GM18499 (cell line): ENCODE measurements at regions not wholly inside any gene's neighbourhood (a gene's known extent, or its start where the extent isn't known, plus 50 kb on each side); places are given as distances from the start of the nearest gene placed in this dataset.
A peak's percentile ranks its signal among the peaks of the same experiment; 100 is the strongest.

ENCODE experiments used
- ATAC-seq: cut with Tn5 transposase; IDR thresholded peaks from one replicate; pipeline ENCODE4 v1.9.1; 2021; ENCODE audit warnings: moderate number of reproducible peaks; ENCODE audit not compliant: insufficient read depth, unreplicated experiment

DNA sequence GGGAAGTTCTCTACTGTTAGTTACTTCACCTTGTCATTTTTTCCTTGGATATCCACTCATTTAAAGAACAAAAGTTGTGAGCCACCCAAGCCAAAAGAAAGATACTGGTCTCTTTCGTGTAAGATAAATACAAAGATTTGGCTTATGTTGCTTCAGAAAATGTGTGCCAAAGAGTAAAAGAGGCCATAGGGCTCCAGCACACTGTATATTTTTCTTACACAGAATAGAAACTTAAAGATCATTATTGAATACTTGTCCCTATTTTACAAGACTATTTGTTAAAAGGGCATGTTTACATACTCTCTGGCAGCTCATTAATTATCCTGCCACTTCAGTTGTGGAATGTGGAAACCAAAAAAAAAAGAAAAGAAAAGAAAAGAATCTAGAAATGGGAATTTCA lies 284.2 kb upstream of the LRRC7 start:
- ATAC-seq, result no peak

DNA sequence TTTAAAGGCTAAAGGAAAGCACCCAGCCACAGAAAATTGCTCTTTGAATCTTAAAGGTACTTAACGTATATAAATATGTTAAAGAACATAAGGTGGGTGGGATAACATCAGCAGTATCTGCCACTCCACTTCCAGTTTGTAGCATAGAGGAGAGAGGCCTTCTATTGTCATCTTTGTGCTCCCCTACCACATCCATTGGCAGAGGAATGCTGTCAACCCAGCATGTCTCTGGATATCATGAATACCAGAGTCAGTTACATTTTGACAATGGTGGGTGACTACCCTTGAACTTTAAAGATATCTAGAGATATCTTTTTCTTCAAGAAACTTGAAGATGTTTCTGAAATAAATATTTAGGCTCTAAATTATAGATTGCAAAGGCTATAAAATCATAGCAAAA lies 283.2 kb upstream of the LRRC7 start:
- no peak for ATAC-seq

DNA sequence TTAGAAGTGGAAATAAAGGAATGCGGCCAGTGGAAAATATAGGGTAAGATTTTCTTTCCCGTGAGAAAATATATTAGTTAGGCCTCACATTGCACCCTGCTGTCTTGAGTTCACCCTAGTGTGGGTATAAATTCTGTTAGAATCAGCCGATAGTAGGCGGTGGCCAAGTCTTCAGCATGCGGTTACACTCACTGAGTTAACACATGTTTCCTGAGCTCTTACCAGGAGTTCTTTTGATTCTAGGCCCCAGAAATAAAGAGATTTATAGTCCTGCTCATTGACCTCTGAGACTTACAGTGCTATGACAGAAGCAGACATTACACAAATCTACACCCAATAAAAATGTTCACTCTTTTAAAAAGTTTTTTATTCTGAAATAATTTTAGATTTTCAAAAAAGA lies 279.3 kb upstream of the LRRC7 start:
- no peak for ATAC-seq

DNA sequence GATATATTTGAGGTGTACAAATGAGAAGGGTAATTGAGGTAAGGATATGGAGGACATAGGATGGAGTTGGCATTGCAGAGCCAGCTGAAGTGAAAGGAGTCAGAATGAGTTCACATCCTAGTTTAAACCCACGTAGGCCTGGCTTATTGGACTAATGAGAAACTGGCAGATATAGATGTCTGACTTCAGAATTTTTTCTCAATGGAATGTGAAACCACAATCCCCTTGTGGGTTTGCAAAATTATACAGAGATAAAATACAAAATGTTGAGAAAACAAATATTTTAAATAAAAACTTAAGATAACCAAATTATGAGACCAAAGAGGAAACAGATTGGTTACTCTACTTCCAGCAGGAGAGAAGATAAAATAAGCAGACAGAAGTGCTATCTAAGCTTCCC lies 277.4 kb upstream of the LRRC7 start:
- ATAC-seq, result no peak

DNA sequence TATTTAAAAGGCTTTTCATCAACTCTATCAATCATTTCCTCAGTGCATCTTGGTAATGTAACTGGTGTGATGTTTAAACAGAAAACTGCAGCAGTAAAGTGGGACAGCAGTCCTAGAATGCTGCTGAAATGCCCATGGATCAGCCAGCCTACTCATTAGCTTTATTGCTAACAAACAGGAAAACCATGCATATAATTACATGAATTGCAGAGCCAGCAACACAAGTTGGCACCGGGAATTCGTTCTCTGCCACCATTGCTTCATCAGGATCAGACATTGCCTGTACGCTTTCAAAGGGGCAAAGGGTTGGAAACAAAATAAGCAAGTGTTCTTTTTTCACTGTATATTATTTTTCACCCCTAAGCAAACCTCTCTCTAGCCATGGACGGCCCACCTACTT lies 276.2 kb upstream of the LRRC7 start:
- ATAC-seq, result no peak

DNA sequence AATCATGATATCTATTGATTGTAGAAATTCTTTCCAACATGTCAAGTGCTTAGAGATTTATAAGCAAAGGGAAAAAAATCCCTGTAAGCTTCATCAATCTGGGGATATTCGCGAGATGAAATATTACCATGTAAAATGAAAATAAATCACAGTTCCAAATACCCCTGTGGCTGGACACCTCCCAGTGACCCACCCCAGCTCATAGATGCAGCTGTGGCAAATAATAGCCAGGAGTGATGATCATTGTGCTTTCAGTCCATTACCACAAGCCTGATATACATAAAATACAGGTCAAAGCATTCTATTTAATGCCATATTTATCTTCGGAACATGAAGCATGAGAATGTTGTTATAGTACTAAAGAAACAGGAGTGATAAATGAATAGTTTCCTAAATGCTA lies 274.9 kb upstream of the LRRC7 start:
- no peak for ATAC-seq

DNA sequence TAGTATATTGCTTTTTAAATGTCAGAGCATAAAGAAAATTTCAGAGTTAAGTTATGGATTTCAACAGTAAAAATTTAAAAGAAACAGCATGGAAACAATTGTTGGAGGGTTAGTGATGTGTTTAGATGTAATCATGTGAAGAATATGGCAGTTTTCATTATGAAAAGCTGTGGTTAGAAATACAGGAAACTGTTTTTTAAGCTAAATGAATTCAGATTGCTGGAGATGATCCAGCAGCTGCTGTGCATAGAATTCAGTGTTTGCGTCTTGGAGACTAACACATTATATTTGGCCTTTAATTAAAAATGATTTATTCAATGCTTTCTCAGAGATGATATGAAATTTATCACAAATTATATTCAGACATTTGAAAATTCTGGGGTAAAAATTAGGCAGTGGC lies 273.6 kb upstream of the LRRC7 start:
- no peak for ATAC-seq

- ATAC-seq, result no peak
Observed at GRCh38 chr1:69295265-69295664, 272.5 kb upstream of the LRRC7 start.

DNA sequence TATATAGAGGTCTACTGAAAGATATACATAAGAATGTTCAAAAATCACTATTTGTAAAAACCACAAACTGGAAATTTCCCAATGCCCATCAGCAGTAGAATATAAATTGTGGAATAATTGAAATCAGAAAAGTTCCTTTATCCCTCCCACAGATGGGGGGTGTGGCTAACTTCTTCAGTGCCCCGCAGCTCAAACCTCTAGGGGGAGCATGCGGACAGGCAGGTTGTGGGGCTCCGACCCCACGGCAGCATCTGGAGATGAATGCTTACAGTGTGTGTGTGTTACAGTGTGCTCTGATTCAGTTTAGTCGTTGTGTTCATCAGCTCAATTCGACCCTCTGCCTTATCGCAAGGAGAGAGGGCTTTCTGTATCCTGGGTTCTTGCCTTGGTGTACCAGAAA lies 262.1 kb upstream of the LRRC7 start:
- ATAC-seq, result no peak

- no peak for ATAC-seq
Observed at GRCh38 chr1:69312055-69312732, 255.5 kb upstream of the LRRC7 start.

- no peak for ATAC-seq
Observed at GRCh38 chr1:69313118-69313517, 254.6 kb upstream of the LRRC7 start.

DNA sequence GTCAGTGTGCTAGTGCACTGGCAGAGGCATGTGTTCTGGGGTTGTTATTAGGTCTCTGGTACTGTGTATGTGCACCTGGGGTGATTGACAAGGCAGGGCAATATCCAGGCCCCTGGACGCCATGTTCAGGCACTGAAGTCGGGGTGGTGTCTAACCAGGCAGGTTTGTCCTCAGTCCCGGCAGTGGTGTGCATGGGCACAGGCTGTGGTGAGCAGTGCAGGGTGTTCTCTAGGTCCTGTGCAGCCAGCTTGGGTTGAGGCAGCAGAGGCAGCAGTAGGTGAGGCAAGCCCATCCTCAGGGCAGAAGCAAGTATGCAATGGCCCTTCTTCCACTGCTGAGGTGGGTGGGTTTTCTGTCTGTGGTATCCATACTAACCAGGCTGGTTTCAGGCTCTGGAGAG lies 252.3 kb upstream of the LRRC7 start:
- no peak for ATAC-seq

DNA sequence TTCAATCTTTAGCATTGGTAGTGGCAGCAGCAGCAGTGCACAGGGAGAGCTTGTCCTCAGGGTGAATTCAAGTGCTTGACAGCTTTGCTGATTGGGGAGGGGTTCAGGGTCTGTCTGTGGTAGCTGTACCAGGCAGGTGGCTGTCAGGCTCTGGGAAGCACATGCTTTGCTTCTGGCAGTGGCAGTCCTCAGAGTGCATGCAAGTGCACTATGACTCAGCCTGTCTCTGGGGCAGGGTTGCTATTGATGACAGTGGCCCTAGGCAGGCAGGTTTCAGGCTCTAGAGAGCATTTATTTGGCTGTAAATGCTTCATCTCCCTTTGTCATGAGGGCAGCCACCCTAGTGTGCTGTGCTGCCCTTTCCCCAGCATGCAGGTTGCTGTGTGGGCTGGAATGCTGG lies 251.9 kb upstream of the LRRC7 start:
- ATAC-seq, result no peak

GRCh38 chr1:69319287-69319686 lies 248.4 kb upstream of the LRRC7 start:
- no peak for ATAC-seq

DNA sequence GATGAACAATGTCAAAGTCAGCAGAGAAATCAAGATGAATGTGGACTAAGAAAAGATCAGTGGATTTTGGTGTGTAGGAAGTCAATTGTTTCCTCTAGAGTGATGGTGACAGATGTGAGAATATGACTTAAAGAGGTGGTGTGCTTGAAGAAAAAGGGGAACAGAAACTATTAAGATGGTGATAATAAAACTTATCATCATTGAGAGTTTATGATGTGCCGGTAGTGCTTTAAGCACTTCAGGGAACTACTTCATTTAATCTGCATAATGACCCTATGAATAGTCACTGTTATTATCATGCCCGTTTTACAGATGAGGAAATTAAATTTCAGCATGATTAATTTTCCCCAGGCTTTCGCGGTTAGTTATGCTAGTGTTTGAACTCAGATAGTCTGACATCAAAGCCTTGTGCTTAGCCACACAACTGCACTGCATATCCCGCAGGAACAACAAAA lies 246.9 kb upstream of the LRRC7 start:
- ATAC-seq, result peak; percentile 80

DNA sequence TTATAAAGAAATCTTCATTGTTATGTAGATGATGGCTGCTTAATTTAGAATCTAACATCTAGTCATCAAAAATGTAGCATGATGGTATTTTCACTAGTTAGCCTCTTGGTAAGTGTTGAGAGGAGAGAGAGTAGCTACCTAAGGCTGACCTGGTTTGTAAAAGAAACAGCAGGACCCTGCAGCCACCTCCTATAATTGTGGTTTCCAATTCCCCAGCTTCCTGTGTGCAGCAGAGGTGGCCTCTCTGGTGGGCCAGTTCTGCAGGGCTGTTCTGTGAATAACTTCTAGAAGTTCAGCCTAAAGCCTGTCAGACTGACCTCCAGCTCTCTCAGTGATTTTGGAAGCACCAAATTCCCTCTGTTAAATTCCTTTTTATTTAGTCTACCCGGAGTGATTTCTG lies 246.4 kb upstream of the LRRC7 start:
- ATAC-seq, result no peak

GRCh38 chr1:69328186-69328585 lies 239.5 kb upstream of the LRRC7 start:
- no peak for ATAC-seq

- no peak for ATAC-seq
Observed at GRCh38 chr1:69363236-69363635, 204.5 kb upstream of the LRRC7 start.

DNA sequence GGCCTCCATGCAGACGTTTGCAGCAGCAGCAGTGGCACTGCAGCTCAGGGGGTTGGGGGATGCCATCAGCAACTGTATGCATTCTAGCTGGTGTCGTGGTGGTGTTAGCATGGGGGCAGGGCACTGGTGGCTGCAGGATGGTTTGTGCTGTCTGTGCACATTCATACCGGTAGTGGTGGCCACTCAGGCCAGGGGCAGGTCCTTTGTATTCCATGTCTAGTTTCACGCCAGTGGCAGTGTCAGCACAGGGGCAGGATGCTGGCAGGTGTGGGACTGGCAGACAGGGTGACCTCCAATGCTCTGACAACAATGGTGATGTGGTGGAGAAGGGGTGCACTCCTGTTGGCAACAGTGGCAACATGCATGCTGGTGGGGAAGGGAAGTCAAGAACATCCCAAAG lies 194.2 kb upstream of the LRRC7 start:
- no peak for ATAC-seq

GRCh38 chr1:69376408-69376807 lies 191.3 kb upstream of the LRRC7 start:
- ATAC-seq, result no peak

GRCh38 chr1:69377507-69377906 lies 190.2 kb upstream of the LRRC7 start:
- no peak for ATAC-seq

GRCh38 chr1:69388044-69388443 lies 179.7 kb upstream of the LRRC7 start:
- no peak for ATAC-seq

DNA sequence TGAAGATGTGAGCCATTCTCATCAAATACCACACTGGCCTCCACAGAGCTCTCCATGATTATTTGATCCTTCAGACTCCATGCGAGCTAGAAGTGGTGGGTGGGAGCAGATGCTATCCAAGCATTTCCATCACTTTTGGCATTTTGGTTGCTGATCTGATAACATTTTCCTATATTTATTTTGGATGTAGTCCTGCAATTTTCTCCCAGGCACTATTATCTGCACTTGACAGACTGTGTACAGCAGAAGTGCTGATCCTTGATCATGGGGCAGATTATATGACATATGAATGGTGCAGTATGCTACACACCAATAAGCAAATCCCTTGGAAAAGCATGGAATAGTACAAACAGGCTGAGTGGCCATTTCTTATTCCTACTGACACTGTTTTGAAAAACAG lies 167.6 kb upstream of the LRRC7 start:
- no peak for ATAC-seq
